ENCODE measurements at regions not wholly inside any gene's neighbourhood (a gene's known extent, or its start where the extent isn't known, plus 50 kb on each side); places are given as distances from the start of the nearest gene placed in this dataset.
A peak's percentile ranks its signal among the peaks of the same experiment; 100 is the strongest.
"Not testable (repeated sequence)": the region's sequence is repeated elsewhere in the genome, so short reads cannot be mapped to it uniquely, and the experiment has no call there.

- DNase-seq: no peak
These were observed 259.6 kb upstream of the POM121L12 start for GRCh38 chr7:52775876-52776275.

- no peak for DNase-seq
These were observed 264.3 kb upstream of the POM121L12 start for GRCh38 chr7:52771177-52771576.

- no peak for DNase-seq
These were observed 270.8 kb upstream of the POM121L12 start for GRCh38 chr7:52764492-52765169.

- peak; percentile 41 for DNase-seq
These were observed 277.1 kb upstream of the POM121L12 start for GRCh38 chr7:52758356-52758755.

- DNase-seq: no peak
These were observed 281.6 kb upstream of the POM121L12 start for GRCh38 chr7:52753855-52754254.

- DNase-seq: no peak
These were observed 282.5 kb upstream of the POM121L12 start for GRCh38 chr7:52752891-52753290.

GRCh38 chr7:52749880-52750279, 285.6 kb upstream of the POM121L12 start:
- no peak for DNase-seq

- DNase-seq: no peak
These were observed 287.6 kb upstream of the POM121L12 start for GRCh38 chr7:52747817-52748216.

- no peak for DNase-seq
These were observed 293.7 kb upstream of the POM121L12 start for GRCh38 chr7:52741670-52742290.

- DNase-seq: no peak
These were observed 299.8 kb upstream of the POM121L12 start for GRCh38 chr7:52735656-52736055.

- not testable (repeated sequence) for DNase-seq
These were observed 306.8 kb upstream of the POM121L12 start for GRCh38 chr7:52728683-52729082.

- no peak for DNase-seq
These were observed 307.8 kb upstream of the POM121L12 start for GRCh38 chr7:52727632-52728031.

- DNase-seq: no peak
These were observed 308.4 kb upstream of the POM121L12 start for GRCh38 chr7:52726986-52727385.

- no peak for DNase-seq
These were observed 308.9 kb upstream of the POM121L12 start for GRCh38 chr7:52726493-52726892.

GRCh38 chr7:52723606-52724005, 311.8 kb upstream of the POM121L12 start:
- no peak for DNase-seq

- no peak for DNase-seq
These were observed 314.6 kb upstream of the POM121L12 start for GRCh38 chr7:52720856-52721255.

- DNase-seq: no peak
These were observed 315.8 kb upstream of the POM121L12 start for GRCh38 chr7:52719677-52720076.

- DNase-seq: no peak
These were observed 319.7 kb upstream of the POM121L12 start for GRCh38 chr7:52715701-52716100.

GRCh38 chr7:52712938-52713337, 322.5 kb upstream of the POM121L12 start:
- DNase-seq: no peak

- no peak for DNase-seq
These were observed 323.5 kb upstream of the POM121L12 start for GRCh38 chr7:52711951-52712350.

GRCh38 chr7:52708846-52709245, 326.6 kb upstream of the POM121L12 start:
- DNase-seq: no peak

GRCh38 chr7:52705768-52706167, 329.7 kb upstream of the POM121L12 start:
- no peak for DNase-seq

GRCh38 chr7:52700349-52700748, 335.1 kb upstream of the POM121L12 start:
- no peak for DNase-seq

GRCh38 chr7:52695973-52696595, 339.3 kb upstream of the POM121L12 start:
- no peak for DNase-seq
